NCI-H1048 (cell line): ENCODE measurements at regions not wholly inside any gene's neighbourhood (a gene's known extent, or its start where the extent isn't known, plus 50 kb on each side); places are given as distances from the start of the nearest gene placed in this dataset.
"Not testable (repeated sequence)": the region's sequence is repeated elsewhere in the genome, so short reads cannot be mapped to it uniquely, and the experiment has no call there.

Experiments used
- DNase-seq: peaks from one replicate; lab custom pipeline; 2025; lab: John Stamatoyannopoulos, UW

- not testable (repeated sequence) for DNase-seq
Observed at GRCh38 chr6:122280105-122281021, 119.1 kb upstream of the HSF2 start.

GRCh38 chr6:122283884-122284283, 115.6 kb upstream of the HSF2 start:
- DNase-seq = no peak

- no peak for DNase-seq
Observed at GRCh38 chr6:122284848-122285247, 114.6 kb upstream of the HSF2 start.

GRCh38 chr6:122285292-122285913, 114.0 kb upstream of the HSF2 start:
- DNase-seq = no peak

GRCh38 chr6:122286512-122286911, 112.9 kb upstream of the HSF2 start:
- DNase-seq = no peak

- DNase-seq = no peak
Observed at GRCh38 chr6:122289762-122290539, 109.5 kb upstream of the HSF2 start.

- DNase-seq = no peak
Observed at GRCh38 chr6:122297010-122297409, 102.4 kb upstream of the HSF2 start.

GRCh38 chr6:122302067-122302466, 97.4 kb upstream of the HSF2 start:
- DNase-seq = no peak

GRCh38 chr6:122307577-122307976, 91.9 kb upstream of the HSF2 start:
- DNase-seq = no peak

GRCh38 chr6:122308074-122308473, 91.4 kb upstream of the HSF2 start:
- no peak for DNase-seq

GRCh38 chr6:122315842-122316241, 83.6 kb upstream of the HSF2 start:
- DNase-seq = no peak

- DNase-seq = peak; percentile 1
Observed at GRCh38 chr6:122322824-122323223, 76.6 kb upstream of the HSF2 start.

- no peak for DNase-seq
Observed at GRCh38 chr6:122323361-122323760, 76.1 kb upstream of the HSF2 start.

- DNase-seq = no peak
Observed at GRCh38 chr6:122330315-122330714, 69.1 kb upstream of the HSF2 start.

GRCh38 chr6:122337645-122338044, 61.8 kb upstream of the HSF2 start:
- no peak for DNase-seq

- DNase-seq = no peak
Observed at GRCh38 chr6:122339661-122340060, 59.8 kb upstream of the HSF2 start.

- no peak for DNase-seq
Observed at GRCh38 chr6:122347280-122347679, 52.2 kb upstream of the HSF2 start.

- DNase-seq = no peak
Observed at GRCh38 chr6:122347751-122348150, 51.7 kb upstream of the HSF2 start.
